PC-3 (cell line): ENCODE measurements at regions not wholly inside any gene's neighbourhood (a gene's known extent, or its start where the extent isn't known, plus 50 kb on each side); places are given as distances from the start of the nearest gene placed in this dataset.

Experiments used
- CTCF ChIP-seq: fragments of 300-600 bp; sonication (generic); conservative IDR thresholded peaks from 2 replicates; pipeline ENCODE4 v1.5.1; 2017; ENCODE audit warnings: antibody characterized with exemption, low read depth, mild to moderate bottlenecking, low read length
- EZH2 ChIP-seq: fragments of 300-600 bp; sonication (generic); IDR thresholded peaks from one replicate; pipeline ENCODE4 v1.6.1; 2017; ENCODE audit warnings: antibody characterized with exemption, mild to moderate bottlenecking, low read length; ENCODE audit not compliant: unreplicated experiment

- TF ChIP-seq CTCF (no peak), EZH2 (no peak)
These were observed 111.0 kb upstream of the RAB4A start for GRCh38 chr1:229159668-229160544.
